OCI-LY3 (cell line): ENCODE measurements at regions not wholly inside any gene's neighbourhood (a gene's known extent, or its start where the extent isn't known, plus 50 kb on each side); places are given as distances from the start of the nearest gene placed in this dataset.

Experiments used
- H2AFZ ChIP-seq: fragments of 200-600, 300-600 bp; shearing (Covaris generic); 2 replicates; pipeline ENCODE4 v1.6.0; 2014; ENCODE audit warnings: antibody characterized with exemption, low read depth, low read length
- H3K27ac ChIP-seq: fragments of 200-600, 300-600 bp; sonication (generic); 2 replicates; pipeline ENCODE4 v1.5.1; 2014; ENCODE audit warnings: mild to moderate bottlenecking, low read length, moderate library complexity, mixed read lengths
- H3K27me3 ChIP-seq: fragments of 200-600, 300-600 bp; sonication (generic); 2 replicates; pipeline ENCODE4 v1.6.1; 2014; ENCODE audit warnings: low read depth, low read length, mixed read lengths
- H3K36me3 ChIP-seq: fragments of 200-600, 300-600 bp; sonication (generic); replicated peaks from 2 replicates; pipeline ENCODE3; 2014; ENCODE audit warnings: low read depth, low read length, mixed read lengths
- H3K4me1 ChIP-seq: fragments of 300-600, 200-600 bp; sonication (generic); 2 replicates; pipeline ENCODE4 v1.6.1; 2014; ENCODE audit warnings: low read length, mixed read lengths
- H3K4me2 ChIP-seq: fragments of 200-600, 300-600 bp; sonication (generic); 2 replicates; pipeline ENCODE4 v1.6.1; 2014; ENCODE audit warnings: low read length, mixed read lengths
- H3K4me3 ChIP-seq: fragments of 300-600, 200-600 bp; sonication (generic); 2 replicates; pipeline ENCODE4 v1.5.1; 2014; ENCODE audit warnings: antibody characterized with exemption, mild to moderate bottlenecking, low read length, moderate library complexity
- H3K79me2 ChIP-seq: fragments of 300-600, 200-600 bp; shearing (Covaris generic); 2 replicates; pipeline ENCODE4 v1.6.1; 2014; ENCODE audit warnings: mild to moderate bottlenecking, low read length, mixed read lengths
- H3K9ac ChIP-seq: fragments of 300-600, 200-600 bp; shearing (Covaris generic); 2 replicates; pipeline ENCODE4 v1.6.0; 2014; ENCODE audit warnings: mild to moderate bottlenecking, low read length, moderate library complexity
- H3K9me3 ChIP-seq: fragments of 200-600, 300-600 bp; shearing (Covaris generic); 2 replicates; pipeline ENCODE4 v1.6.1; 2014; ENCODE audit warnings: low read length, mixed read lengths; ENCODE audit not compliant: insufficient read depth
- H4K20me1 ChIP-seq: fragments of 200-600, 300-600 bp; sonication (generic); 2 replicates; pipeline ENCODE4 v1.6.1; 2016; ENCODE audit warnings: low read length, mixed read lengths; ENCODE audit not compliant: insufficient read depth
- EZH2phosphoT487 ChIP-seq: fragments of 200-600 bp; shearing (Covaris generic); IDR thresholded peaks from 2 replicates; pipeline ENCODE4 v1.6.1; 2018; ENCODE audit warnings: antibody characterized with exemption, mixed run types, low read depth
- TF ChIP-seq, protein P1 (sequence below): fragments of 200-600, 300-600 bp; sonication (generic); IDR thresholded peaks from 2 replicates; pipeline ENCODE4 v1.5.1; 2014; ENCODE audit warnings: antibody characterized with exemption, low read length, low read depth

DNA sequence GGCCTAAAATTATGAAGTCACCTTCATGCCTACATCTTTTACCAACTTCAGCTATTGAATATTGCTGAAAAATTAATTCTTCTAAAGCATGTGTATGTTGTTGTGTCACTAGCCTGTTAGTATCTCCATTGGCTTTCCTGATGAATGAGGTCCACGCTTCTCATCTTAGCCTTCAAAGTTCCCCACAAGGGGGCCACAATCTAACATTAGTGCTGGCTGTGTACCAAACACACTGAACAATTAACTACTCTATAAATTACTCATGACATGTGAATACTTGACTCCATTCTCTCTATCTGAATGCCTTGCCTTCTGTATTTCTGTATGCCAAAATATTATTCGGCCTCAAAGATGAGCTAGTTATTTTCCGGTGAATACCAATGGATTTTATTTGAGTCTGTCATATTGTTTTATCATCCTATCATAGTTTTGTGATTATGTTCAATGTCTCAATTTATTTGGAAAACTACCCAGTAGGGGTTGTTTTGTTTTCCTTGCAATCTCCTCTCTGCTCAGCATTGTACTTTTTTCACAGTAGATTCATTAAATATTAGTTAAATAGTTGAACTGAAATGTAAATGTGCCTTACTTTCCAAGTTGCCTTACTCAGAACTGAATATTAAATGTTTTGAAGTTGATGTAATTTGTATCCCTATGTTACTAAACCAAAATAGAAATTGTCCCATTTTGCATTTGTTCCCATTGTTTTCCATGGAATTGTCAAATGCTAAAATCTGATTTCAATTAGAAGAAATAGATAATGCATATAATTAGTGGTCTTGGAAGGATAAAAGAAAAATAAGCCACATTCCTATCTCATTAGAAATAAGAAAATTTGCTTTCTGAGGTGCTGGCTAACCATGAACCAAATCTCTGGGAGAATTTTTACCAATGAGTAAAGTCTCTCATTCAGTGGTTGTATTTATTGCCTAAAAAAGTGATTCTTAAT, 208.4 kb upstream of the COL3A1 start:
- no peaks in the 10 kb centered on the region for H3K27me3 ChIP-seq

DNA sequence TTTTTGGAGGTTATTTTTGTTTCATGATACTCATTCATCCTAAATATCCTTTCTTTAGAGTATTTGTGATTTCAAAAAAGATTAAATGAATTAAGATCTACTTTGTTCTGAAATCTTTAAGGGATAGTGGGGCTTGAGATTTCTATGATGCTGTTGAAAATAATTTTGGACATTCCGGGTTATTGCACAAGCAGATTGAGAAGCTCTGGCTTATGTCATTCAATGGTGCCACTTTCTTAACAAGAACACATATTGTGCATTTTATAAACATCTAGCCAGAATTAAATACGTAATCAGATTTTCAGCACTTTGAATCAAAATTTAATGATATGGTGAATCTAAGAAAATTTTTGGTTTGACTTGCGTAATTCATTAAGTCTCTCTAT, 207.7 kb upstream of the COL3A1 start:
- Histone ChIP-seq H2AFZ (no peak overlapping the region), H3K27me3 (no peaks in the 10 kb centered on the region), H3K4me2 (no peak overlapping the region), H3K79me2 (no peaks in the 10 kb centered on the region), H3K4me3 (no peak overlapping the region), H3K36me3 (no peaks in the 10 kb centered on the region), H4K20me1 (no peaks in the 10 kb centered on the region), H3K9me3 (no peaks in the 10 kb centered on the region), H3K4me1 (0 out of 2 replicates have a peak, but pooled peaks cover 3% of the 10 kb centered on the region), H3K9ac (no peak overlapping the region), H3K27ac (no peak overlapping the region)
- no peak for TF ChIP-seq EZH2phosphoT487
- TF ChIP-seq, protein P1, sequence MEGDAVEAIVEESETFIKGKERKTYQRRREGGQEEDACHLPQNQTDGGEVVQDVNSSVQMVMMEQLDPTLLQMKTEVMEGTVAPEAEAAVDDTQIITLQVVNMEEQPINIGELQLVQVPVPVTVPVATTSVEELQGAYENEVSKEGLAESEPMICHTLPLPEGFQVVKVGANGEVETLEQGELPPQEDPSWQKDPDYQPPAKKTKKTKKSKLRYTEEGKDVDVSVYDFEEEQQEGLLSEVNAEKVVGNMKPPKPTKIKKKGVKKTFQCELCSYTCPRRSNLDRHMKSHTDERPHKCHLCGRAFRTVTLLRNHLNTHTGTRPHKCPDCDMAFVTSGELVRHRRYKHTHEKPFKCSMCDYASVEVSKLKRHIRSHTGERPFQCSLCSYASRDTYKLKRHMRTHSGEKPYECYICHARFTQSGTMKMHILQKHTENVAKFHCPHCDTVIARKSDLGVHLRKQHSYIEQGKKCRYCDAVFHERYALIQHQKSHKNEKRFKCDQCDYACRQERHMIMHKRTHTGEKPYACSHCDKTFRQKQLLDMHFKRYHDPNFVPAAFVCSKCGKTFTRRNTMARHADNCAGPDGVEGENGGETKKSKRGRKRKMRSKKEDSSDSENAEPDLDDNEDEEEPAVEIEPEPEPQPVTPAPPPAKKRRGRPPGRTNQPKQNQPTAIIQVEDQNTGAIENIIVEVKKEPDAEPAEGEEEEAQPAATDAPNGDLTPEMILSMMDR, result no peak

More for the DNA sequence above, 208.4 kb upstream of the COL3A1 start:
- H3K9ac ChIP-seq, result no peak overlapping the region
- no peaks in the 10 kb centered on the region for H3K79me2 ChIP-seq
- no peaks in the 10 kb centered on the region for H4K20me1 ChIP-seq
- 0 out of 2 replicates have a peak, but pooled peaks cover 3% of the 10 kb centered on the region for H3K4me1 ChIP-seq
- TF ChIP-seq EZH2phosphoT487, result no peak
- TF ChIP-seq, protein P1, result peak; percentile 53
- no peaks in the 10 kb centered on the region for H3K9me3 ChIP-seq
- H3K27ac ChIP-seq, result no peak overlapping the region
- H3K36me3 ChIP-seq, result no peaks in the 10 kb centered on the region
- H3K4me3 ChIP-seq, result no peak overlapping the region
- H3K4me2 ChIP-seq, result no peak overlapping the region
- H2AFZ ChIP-seq, result no peak overlapping the region

DNA sequence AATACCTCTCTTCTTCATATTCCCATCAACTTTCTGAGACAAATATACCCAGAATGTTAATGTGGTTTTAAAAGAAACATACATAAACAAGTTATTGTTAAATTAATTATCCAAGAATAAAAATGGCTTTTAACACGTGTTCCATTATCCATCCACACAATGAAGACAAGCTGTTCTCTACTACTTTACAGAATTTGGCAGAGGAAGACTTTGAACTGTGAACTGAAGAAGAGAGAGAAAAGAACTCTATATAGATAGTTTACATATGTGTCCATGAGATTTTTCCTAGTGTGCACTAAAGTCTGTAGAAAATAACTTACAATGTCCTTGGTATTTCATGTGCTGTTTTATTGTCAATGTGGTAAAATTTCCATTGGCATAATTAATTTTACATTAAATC, 207.0 kb upstream of the COL3A1 start:
- no peaks in the 10 kb centered on the region for H3K27me3 ChIP-seq
- H3K9ac ChIP-seq, result no peak overlapping the region
- no peaks in the 10 kb centered on the region for H3K36me3 ChIP-seq
- no peak overlapping the region for H3K27ac ChIP-seq
- no peaks in the 10 kb centered on the region for H3K9me3 ChIP-seq
- H3K4me2 ChIP-seq, result no peak overlapping the region
- H4K20me1 ChIP-seq, result no peaks in the 10 kb centered on the region
- H2AFZ ChIP-seq, result no peak overlapping the region
- H3K4me1 ChIP-seq, result 0 out of 2 replicates have a peak, but pooled peaks cover 3% of the 10 kb centered on the region
- TF ChIP-seq, protein P1, result no peak
- no peak for TF ChIP-seq EZH2phosphoT487
- no peaks in the 10 kb centered on the region for H3K79me2 ChIP-seq
- H3K4me3 ChIP-seq, result no peak overlapping the region

DNA sequence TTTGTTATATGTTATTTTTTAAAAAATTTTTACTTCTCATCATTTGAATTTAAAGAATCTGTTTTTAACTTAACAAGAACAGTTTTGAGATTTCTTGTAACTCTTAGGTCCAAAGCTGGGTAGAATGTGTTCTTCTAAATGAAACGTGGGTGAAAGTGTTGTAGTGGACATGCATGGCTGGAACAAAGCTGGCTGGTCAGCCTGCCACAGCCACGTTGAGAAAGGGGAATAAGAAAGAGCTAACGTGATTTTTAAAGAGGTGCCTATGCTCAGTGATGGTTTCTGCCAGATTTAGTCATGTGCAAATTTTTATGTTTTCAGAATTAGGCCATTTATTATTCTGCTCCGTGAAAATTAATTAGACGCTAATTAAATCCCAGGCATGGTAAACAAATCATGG, 203.9 kb upstream of the COL3A1 start:
- no peak overlapping the region for H3K4me3 ChIP-seq
- no peaks in the 10 kb centered on the region for H3K36me3 ChIP-seq
- H3K79me2 ChIP-seq, result no peaks in the 10 kb centered on the region
- H3K4me2 ChIP-seq, result no peak overlapping the region
- no peak overlapping the region for H3K9ac ChIP-seq
- no peak overlapping the region for H2AFZ ChIP-seq
- H3K4me1 ChIP-seq, result 0 out of 2 replicates have a peak, but pooled peaks cover 3% of the 10 kb centered on the region
- TF ChIP-seq EZH2phosphoT487, result no peak
- TF ChIP-seq, protein P1, result no peak
- H4K20me1 ChIP-seq, result no peaks in the 10 kb centered on the region
- H3K27ac ChIP-seq, result no peak overlapping the region
- H3K27me3 ChIP-seq, result no peaks in the 10 kb centered on the region
- H3K9me3 ChIP-seq, result no peaks in the 10 kb centered on the region
